Vagina (tissue), 2 donors: ENCODE measurements at regions not wholly inside any gene's neighbourhood (a gene's known extent, or its start where the extent isn't known, plus 50 kb on each side); places are given as distances from the start of the nearest gene placed in this dataset.

ENCODE experiments used
- POLR2A ChIP-seq, 2 donors: fragments of 450-650 bp; IDR thresholded peaks; one replicate each; pipeline ENCODE4 v1.6.1; 2017; ENCODE audit warnings: antibody characterized with exemption in 2 of 2, mild to moderate bottlenecking in 2 of 2, moderate library complexity in 2 of 2
- POLR2AphosphoS5 ChIP-seq, 2 donors: sonication (generic); formaldehyde crosslinking; IDR thresholded peaks; one replicate each; pipeline ENCODE4 v1.9.0; 2017; ENCODE audit warnings: antibody characterized with exemption in 2 of 2, mild to moderate bottlenecking in 2 of 2, low read depth in 1 of 2; ENCODE audit not compliant: insufficient read depth in 1 of 2
- TF ChIP-seq, protein P1 (sequence below), 3 experiments: fragments of 450-650 bp in 2 of 3; fragments of 200-600 bp in 1 of 3; sonication (generic) in 1 of 3; IDR thresholded peaks; one replicate each; pipeline ENCODE4 v1.5.1; 2017 to 2019; ENCODE audit warnings: antibody characterized with exemption in 3 of 3, mild to moderate bottlenecking in 2 of 3, moderate library complexity in 2 of 3

DNA sequence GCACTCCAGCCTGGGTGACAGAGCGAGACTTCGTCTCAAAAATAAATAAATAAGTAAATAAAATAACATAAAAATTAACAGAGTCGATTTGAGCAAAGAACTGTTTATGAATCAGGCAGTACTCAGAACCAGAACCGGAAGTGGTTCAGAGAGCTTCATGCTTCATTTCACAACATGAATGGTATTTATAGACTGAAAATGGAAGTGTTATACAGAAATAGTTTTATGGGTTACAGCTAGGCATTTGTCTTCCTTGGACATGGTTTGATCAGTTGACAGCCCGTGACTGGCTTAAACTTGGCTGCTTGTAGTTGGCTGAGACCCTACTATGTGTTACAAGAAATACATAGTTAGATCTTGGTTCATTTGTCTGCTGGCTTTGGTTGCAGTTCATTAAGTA, 216.0 kb upstream of the MCTP2 start:
- TF ChIP-seq POLR2A (IDR thresholded peaks at IDR 0.05) = no peak
- TF ChIP-seq, protein P1, sequence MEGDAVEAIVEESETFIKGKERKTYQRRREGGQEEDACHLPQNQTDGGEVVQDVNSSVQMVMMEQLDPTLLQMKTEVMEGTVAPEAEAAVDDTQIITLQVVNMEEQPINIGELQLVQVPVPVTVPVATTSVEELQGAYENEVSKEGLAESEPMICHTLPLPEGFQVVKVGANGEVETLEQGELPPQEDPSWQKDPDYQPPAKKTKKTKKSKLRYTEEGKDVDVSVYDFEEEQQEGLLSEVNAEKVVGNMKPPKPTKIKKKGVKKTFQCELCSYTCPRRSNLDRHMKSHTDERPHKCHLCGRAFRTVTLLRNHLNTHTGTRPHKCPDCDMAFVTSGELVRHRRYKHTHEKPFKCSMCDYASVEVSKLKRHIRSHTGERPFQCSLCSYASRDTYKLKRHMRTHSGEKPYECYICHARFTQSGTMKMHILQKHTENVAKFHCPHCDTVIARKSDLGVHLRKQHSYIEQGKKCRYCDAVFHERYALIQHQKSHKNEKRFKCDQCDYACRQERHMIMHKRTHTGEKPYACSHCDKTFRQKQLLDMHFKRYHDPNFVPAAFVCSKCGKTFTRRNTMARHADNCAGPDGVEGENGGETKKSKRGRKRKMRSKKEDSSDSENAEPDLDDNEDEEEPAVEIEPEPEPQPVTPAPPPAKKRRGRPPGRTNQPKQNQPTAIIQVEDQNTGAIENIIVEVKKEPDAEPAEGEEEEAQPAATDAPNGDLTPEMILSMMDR (IDR thresholded peaks at IDR 0.05) = no peak
- no peak for TF ChIP-seq POLR2AphosphoS5 (IDR thresholded peaks at IDR 0.05; ENCODE audit: insufficient read depth in 1 of 2, low read depth in 1 of 2)
